Fibroblast of pulmonary artery (primary cell): ENCODE measurements at regions not wholly inside any gene's neighbourhood (a gene's known extent, or its start where the extent isn't known, plus 50 kb on each side); places are given as distances from the start of the nearest gene placed in this dataset.

Experiments used
- DNase-seq: peaks from one replicate; pipeline ENCODE4 v3.0.0-alpha.2; 2010; ENCODE audit warnings: low read depth
- H3K4me3 ChIP-seq: replicated peaks from 2 replicates; pipeline ENCODE4 v1.5.1; 2011; ENCODE audit warnings: low read depth, mild to moderate bottlenecking, control low read depth, low read length, moderate library complexity
- TF ChIP-seq, protein P1 (sequence below): IDR thresholded peaks from 2 replicates; pipeline ENCODE4 v1.5.1; 2011; ENCODE audit warnings: mild to moderate bottlenecking, control low read depth, low read length, inconsistent platforms; ENCODE audit errors: missing control alignments

DNA sequence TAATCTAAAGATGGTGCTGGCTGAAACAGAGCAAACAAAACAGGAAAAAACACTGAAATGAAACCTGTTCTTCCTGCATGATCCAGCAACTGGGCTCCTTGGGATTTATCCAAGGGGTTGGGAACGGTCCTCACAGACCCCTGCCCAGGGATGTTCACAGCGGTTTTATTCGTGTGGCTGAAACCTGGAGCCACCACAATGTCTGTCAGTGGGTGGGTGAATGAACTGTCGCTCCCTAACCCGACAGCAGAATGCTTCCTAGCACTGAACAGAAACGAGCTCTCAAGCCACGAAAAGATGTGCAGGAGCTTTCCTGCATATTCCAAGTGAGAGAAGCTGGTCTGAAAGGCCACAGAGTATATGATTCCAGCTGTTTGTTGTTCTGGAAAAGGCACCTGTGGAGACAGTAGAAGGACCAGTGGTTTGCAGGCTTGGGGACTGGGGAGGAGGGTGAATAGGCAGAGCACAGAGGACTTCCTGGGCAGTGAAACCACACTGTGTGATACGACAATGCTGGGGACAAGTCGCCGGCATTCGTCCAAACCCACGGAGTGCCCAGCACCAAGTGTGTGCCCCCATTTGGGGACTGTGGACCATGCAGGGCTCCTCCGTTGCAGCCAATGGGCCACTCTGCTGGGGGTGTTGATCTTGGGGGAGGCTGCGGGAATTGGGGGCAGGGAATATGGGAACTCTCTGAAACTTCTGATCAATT, 73.9 kb downstream of the TEX29 start:
- TF ChIP-seq, protein P1, sequence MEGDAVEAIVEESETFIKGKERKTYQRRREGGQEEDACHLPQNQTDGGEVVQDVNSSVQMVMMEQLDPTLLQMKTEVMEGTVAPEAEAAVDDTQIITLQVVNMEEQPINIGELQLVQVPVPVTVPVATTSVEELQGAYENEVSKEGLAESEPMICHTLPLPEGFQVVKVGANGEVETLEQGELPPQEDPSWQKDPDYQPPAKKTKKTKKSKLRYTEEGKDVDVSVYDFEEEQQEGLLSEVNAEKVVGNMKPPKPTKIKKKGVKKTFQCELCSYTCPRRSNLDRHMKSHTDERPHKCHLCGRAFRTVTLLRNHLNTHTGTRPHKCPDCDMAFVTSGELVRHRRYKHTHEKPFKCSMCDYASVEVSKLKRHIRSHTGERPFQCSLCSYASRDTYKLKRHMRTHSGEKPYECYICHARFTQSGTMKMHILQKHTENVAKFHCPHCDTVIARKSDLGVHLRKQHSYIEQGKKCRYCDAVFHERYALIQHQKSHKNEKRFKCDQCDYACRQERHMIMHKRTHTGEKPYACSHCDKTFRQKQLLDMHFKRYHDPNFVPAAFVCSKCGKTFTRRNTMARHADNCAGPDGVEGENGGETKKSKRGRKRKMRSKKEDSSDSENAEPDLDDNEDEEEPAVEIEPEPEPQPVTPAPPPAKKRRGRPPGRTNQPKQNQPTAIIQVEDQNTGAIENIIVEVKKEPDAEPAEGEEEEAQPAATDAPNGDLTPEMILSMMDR, result no peak
- H3K4me3 ChIP-seq, result no peak overlapping the region
- no peak for DNase-seq

DNA sequence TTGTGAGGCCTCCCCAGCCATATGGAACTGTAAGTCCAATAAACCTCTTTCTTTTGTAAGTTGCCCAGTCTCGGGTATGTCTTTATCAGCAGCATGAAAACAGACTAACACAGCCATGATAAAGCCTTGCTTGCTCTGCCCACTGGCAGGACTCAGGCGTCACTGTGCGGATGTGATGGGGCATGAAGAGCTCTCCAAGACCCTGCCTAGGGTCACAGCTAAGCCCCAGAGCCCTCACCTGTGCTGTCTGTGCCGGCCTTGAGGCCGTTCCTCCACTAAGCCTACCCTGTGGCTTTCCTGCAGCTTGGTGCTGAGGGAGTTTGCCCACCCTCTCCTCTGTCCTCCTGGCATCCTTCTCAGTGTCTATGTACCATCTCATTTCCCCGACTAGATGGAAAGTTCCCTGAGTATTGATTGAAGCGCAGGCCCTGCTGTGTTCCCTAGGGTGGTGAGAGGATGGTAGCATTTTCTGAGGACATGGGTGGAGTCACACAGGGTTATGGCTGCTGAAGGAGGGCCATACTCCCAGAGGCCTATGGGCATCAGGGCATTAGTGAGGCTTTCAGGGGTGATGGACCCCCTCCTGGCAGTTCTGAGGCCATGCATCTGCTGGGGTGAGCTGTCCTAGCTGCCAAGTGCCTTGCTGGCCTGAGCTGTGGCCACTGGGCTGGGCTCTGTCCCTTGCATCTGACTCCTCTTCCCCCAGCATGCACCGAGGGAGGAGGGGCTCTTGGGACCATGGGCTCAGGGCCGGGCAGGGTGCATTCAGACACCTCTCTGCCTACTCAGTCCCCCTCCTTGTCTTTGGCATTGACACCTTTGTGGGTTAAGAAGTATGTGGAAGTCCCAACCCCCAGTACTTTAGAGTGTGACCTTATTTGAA, 75.3 kb downstream of the TEX29 start:
- TF ChIP-seq, protein P1, result no peak
- no peak for DNase-seq
- no peak overlapping the region for H3K4me3 ChIP-seq

DNA sequence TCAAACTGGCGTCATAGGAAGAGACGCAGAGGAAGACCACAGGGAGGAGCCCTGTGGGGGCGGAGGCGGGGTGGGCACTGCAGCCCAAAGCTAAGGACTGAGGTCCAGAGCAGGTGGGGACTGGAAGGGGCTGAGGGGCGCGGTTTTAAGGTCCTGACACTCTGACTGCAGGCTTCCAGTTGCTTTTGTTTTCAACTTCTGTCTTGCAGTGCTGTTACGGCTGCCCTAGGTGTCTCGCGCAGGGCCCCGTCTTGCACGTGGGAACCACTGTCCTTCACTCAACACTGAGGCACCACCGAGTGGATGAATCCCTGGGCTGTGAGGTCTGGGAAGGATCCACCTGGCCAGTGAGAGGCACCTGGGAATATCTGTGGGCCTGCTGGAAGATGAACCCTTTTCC, 76.0 kb downstream of the TEX29 start:
- TF ChIP-seq, protein P1, result no peak
- H3K4me3 ChIP-seq, result no peak overlapping the region
- no peak for DNase-seq

DNA sequence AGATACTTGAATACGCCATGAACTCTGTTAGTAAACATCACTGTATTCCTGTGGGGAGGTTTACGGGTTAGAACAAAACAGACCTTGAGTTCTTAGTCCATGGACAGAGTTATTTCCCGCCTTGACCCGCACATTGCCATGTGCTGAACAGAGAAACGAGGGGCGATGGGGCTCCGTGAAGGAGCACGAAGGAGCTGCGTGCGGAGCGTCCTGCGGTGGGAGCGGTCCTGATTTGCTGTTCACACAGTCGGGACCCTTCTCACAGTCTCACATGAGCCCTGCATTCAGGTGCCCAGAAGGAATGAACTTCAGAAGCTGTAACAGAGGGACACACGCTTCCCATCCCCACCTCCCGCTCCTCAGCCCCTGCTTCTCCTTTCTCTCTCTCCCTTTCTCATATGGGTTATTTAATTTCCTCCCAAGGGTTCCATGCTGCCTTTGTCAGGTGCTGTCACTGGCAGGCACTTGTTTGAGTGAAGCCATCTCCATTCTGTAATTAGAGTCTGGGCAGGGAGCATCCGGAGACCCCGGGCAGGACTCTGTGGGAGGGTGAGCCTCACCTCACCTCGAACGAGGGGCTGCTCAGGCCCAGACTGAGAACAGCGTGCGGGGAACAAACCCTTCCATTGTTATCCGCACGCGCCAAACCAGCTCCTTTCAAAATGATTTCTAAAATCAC, 76.9 kb downstream of the TEX29 start:
- H3K4me3 ChIP-seq, result no peak overlapping the region
- TF ChIP-seq, protein P1, result no peak
- DNase-seq, result no peak

DNA sequence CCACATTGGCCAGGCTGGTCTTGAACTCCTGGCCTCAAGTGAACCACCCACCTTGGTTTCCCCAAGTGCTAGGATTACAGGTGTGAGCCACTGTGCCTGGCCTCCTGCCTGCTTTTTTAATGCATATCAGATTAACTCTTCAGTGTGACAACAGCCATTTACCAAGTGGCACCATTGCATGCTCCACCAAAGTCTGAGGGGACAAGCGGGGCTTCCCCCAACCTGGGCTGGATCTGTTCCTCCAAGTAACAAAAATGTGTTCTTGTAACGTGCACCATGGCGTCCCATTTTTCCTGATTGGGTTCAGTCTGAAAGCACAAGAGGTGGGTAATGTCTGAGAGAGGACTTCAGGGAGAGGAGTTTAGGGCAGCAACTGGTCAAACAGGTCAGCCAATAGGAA, 77.8 kb downstream of the TEX29 start:
- no peak for DNase-seq
- TF ChIP-seq, protein P1, result no peak
- no peak overlapping the region for H3K4me3 ChIP-seq

DNA sequence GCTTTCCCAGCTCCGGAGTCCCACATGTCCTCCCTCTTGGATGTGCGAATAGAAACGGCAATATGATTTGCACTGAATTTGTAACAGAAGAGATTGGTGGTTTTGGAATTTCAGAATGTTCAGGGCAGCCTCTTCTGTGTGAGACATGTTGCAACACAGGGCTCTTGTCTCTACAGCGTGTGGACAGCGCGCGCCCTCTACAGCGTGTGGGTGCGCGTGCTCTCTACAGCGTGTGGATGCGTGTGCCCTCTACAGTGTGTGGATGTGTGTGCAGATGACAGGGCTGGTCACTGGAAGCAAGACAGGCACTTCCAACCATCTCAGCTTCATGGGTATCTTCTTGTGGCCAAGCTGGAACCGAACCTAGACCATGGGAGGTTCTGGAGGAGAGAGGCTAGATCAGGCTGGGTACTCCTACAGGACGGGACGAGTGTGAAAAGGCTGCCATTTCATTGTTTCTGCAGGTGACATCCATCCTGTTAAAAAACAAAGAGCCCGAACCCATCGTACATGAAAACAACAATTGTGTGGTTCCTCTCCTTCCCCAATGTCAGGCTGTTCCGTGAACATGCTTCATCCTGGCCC, 78.4 kb downstream of the TEX29 start:
- DNase-seq, result no peak
- TF ChIP-seq, protein P1, result no peak

More for the DNA sequence above, 78.4 kb downstream of the TEX29 start:
- H3K4me3 ChIP-seq, result no peak overlapping the region
